Peyer's patch (tissue), 4 donors: ENCODE measurements at regions not wholly inside any gene's neighbourhood (a gene's known extent, or its start where the extent isn't known, plus 50 kb on each side); places are given as distances from the start of the nearest gene placed in this dataset.

ENCODE experiments used
- CTCF ChIP-seq, 6 experiments: fragments of 450-650 bp in 4 of 6; fragments of 200-600 bp in 2 of 6; sonication (generic) in 1 of 6; IDR thresholded peaks; one replicate each; pipeline ENCODE4 v1.5.1; 2017 to 2019; ENCODE audit warnings: antibody characterized with exemption in 6 of 6, mild to moderate bottlenecking in 3 of 6, moderate library complexity in 1 of 6
- POLR2A ChIP-seq, 2 donors: fragments of 450-650 bp; IDR thresholded peaks; one replicate each; pipeline ENCODE4 v1.5.1; 2017; ENCODE audit warnings: antibody characterized with exemption in 2 of 2, mild to moderate bottlenecking in 2 of 2, moderate library complexity in 2 of 2

GRCh38 chr11:8315954-8316353, 52.3 kb upstream of the LMO1 start:
- TF ChIP-seq CTCF (IDR thresholded peaks at IDR 0.05) (no peak), POLR2A (IDR thresholded peaks at IDR 0.05) (no peak)
